WTC11 (cell line): ENCODE measurements at regions not wholly inside any gene's neighbourhood (a gene's known extent, or its start where the extent isn't known, plus 50 kb on each side); places are given as distances from the start of the nearest gene placed in this dataset.

Experiments used
- ATAC-seq: fragments of 200-7000 bp; cut with Tn5 transposase; 2 replicates; pipeline ENCODE4 v1.10.0; 2021; ENCODE audit warnings: mild to moderate bottlenecking, moderate library complexity
- CTCF ChIA-PET: fragments of 300-600 bp; sonication (Branson Sonifier 250); formaldehyde crosslinking; loops from one replicate; lab custom pipeline; 2021; ENCODE audit warnings: antibody characterized with exemption; lab: Charles Lee
- POLR2A ChIA-PET: fragments of 350-600 bp; sonication (Branson Sonifier 250); formaldehyde crosslinking; loops from one replicate; lab custom pipeline; 2021; ENCODE audit warnings: antibody characterized with exemption; lab: Charles Lee
- DNase-seq: peaks from one replicate; pipeline ENCODE4 v3.0.0; 2021; ENCODE audit warnings: low spot score
- H3K27ac Mint-ChIP-seq: 2 replicates; pipeline ENCODE4 v1.8.0; 2021; ENCODE audit warnings: mixed read lengths
- H3K27me3 Mint-ChIP-seq: 2 replicates; pipeline ENCODE4 v1.8.0; 2021; ENCODE audit warnings: low read depth, mild to moderate bottlenecking, moderate library complexity, mixed read lengths
- H3K36me3 Mint-ChIP-seq: 2 replicates; pipeline ENCODE4 v1.8.0; 2021; ENCODE audit warnings: mixed read lengths
- H3K4me1 Mint-ChIP-seq: 2 replicates; pipeline ENCODE4 v1.8.0; 2022; ENCODE audit warnings: mixed read lengths
- H3K4me3 Mint-ChIP-seq: 2 replicates; pipeline ENCODE4 v1.8.0; 2021; ENCODE audit warnings: mild to moderate bottlenecking, moderate library complexity, mixed read lengths
- H3K9me3 Mint-ChIP-seq: 2 replicates; pipeline ENCODE4 v1.8.0; 2021; ENCODE audit warnings: mixed read lengths
- ATF1 ChIP-seq: sonication (generic); formaldehyde crosslinking; IDR thresholded peaks from 2 replicates; pipeline ENCODE4 v1.8.1; 2023; ENCODE audit warnings: mild to moderate bottlenecking, moderate library complexity, missing genetic modification reagents
- ESRRA ChIP-seq: sonication (generic); formaldehyde crosslinking; IDR thresholded peaks from 2 replicates; pipeline ENCODE4 v1.8.1; 2022; ENCODE audit warnings: mild to moderate bottlenecking, missing genetic modification reagents, borderline replicate concordance
- HMGA2 ChIP-seq: fragments of 250-450 bp; sonication (Bioruptor Pico); IDR thresholded peaks from 2 replicates; pipeline ENCODE4 v1.4.0; 2021; ENCODE audit warnings: mild to moderate bottlenecking, moderate library complexity
- NR2C2 ChIP-seq: sonication (generic); formaldehyde crosslinking; IDR thresholded peaks from 2 replicates; pipeline ENCODE4 v1.8.0; 2022; ENCODE audit warnings: mild to moderate bottlenecking, missing genetic modification reagents
- OVOL2 ChIP-seq: fragments of 250-450 bp; sonication (Bioruptor Pico); IDR thresholded peaks from 2 replicates; pipeline ENCODE4 v1.9.0; 2021; ENCODE audit warnings: mild to moderate bottlenecking, borderline replicate concordance
- SMAD4 ChIP-seq: sonication (generic); formaldehyde crosslinking; IDR thresholded peaks from 2 replicates; pipeline ENCODE4 v1.8.0; 2022; ENCODE audit warnings: mild to moderate bottlenecking, missing genetic modification reagents
- ZNF121 ChIP-seq: sonication (generic); formaldehyde crosslinking; IDR thresholded peaks from 2 replicates; pipeline ENCODE4 v1.8.0; 2023; ENCODE audit warnings: missing genetic modification reagents
- ZNF219 ChIP-seq: sonication (generic); formaldehyde crosslinking; IDR thresholded peaks from 2 replicates; pipeline ENCODE4 v1.8.0; 2023; ENCODE audit warnings: missing genetic modification reagents, mild to moderate bottlenecking, borderline replicate concordance
- ZNF232 ChIP-seq: sonication (generic); formaldehyde crosslinking; IDR thresholded peaks from 2 replicates; pipeline ENCODE4 v1.8.0; 2022; ENCODE audit warnings: mild to moderate bottlenecking, missing genetic modification reagents
- ZNF416 ChIP-seq: fragments of 250-450 bp; sonication (Bioruptor Pico); IDR thresholded peaks from 2 replicates; pipeline ENCODE4 v1.9.0; 2021; ENCODE audit warnings: mild to moderate bottlenecking, inconsistent platforms
- TF ChIP-seq, protein P1 (sequence below): sonication (generic); formaldehyde crosslinking; IDR thresholded peaks from 2 replicates; pipeline ENCODE4 v1.8.0; 2022; ENCODE audit warnings: mild to moderate bottlenecking, missing genetic modification reagents
- TF ChIP-seq, protein P2 (sequence below): sonication (generic); formaldehyde crosslinking; IDR thresholded peaks from 2 replicates; pipeline ENCODE4 v1.8.1; 2023; ENCODE audit warnings: mild to moderate bottlenecking, missing genetic modification reagents
- TF ChIP-seq, protein P3 (sequence below): fragments of 250-450 bp; sonication (Bioruptor Pico); IDR thresholded peaks from 2 replicates; pipeline ENCODE4 v1.9.0; 2021; ENCODE audit warnings: mild to moderate bottlenecking, borderline replicate concordance
- TF ChIP-seq, protein P4 (sequence below): sonication (generic); formaldehyde crosslinking; IDR thresholded peaks from 2 replicates; pipeline ENCODE4 v1.8.0; 2022; ENCODE audit warnings: mild to moderate bottlenecking, missing genetic modification reagents
- TF ChIP-seq, protein P5 (sequence below): sonication (generic); formaldehyde crosslinking; IDR thresholded peaks from 2 replicates; pipeline ENCODE4 v1.8.0; 2023; ENCODE audit warnings: mild to moderate bottlenecking, missing genetic modification reagents
- TF ChIP-seq, protein P6 (sequence below): sonication (generic); formaldehyde crosslinking; IDR thresholded peaks from 2 replicates; pipeline ENCODE4 v1.8.1; 2022; ENCODE audit warnings: missing genetic modification reagents, borderline replicate concordance
- TF ChIP-seq, protein P7 (sequence below): sonication (generic); formaldehyde crosslinking; IDR thresholded peaks from 2 replicates; pipeline ENCODE4 v1.8.1; 2022; ENCODE audit warnings: low read depth, missing genetic modification reagents, borderline replicate concordance

DNA sequence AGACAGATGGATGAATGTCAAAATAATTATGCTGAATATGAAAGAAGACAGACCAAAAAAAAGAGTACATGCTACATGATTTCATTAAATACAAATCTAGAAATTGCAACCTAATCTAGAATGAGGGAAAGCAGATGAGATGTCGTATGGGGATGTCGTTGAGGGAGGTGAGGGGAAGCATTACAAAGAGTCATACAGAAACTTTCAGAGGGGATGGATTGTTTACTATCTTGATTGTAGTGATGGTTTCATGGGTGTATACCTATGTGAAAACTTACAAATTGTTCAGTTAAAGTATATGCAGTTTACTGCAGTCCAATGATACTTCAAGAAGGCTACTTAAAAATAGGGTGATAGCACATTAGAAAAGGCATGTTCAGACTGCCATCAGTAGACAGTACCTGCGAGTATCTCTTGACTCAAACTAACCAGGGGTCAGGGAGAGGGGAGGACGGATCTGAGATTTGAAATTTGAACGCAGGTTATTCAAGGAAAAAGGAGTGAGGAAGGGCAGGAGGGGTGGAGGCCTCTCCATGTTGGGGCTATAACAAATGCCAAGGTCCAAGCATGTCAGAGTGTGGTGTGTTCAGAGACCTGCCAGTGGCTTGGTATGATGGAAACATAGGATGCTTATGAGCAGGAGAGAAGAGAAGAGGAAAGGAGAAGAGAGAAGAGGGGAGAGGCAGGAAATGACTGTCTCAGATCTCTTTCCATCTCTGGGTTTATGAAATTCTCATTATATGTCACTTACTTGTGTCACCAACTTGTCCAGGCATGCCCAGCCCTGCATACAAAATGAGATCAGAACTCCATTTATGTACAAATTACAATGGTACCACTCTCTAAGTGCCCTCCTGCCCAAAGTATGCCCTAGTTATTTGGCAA, 257.3 kb upstream of the CXCR4 start (continued):
- TF ChIP-seq ZNF219 = no peak
- no peak for TF ChIP-seq ZNF121 (CRISPR knock-in tag)

- no peak for ATAC-seq
- DNase-seq = no peak
- CTCF ChIA-PET = no interaction called here
Observed at GRCh38 chr2:136373841-136374240, 255.9 kb upstream of the CXCR4 start.

More at GRCh38 chr2:136373841-136374240, 255.9 kb upstream of the CXCR4 start:
- TF ChIP-seq, protein P1, sequence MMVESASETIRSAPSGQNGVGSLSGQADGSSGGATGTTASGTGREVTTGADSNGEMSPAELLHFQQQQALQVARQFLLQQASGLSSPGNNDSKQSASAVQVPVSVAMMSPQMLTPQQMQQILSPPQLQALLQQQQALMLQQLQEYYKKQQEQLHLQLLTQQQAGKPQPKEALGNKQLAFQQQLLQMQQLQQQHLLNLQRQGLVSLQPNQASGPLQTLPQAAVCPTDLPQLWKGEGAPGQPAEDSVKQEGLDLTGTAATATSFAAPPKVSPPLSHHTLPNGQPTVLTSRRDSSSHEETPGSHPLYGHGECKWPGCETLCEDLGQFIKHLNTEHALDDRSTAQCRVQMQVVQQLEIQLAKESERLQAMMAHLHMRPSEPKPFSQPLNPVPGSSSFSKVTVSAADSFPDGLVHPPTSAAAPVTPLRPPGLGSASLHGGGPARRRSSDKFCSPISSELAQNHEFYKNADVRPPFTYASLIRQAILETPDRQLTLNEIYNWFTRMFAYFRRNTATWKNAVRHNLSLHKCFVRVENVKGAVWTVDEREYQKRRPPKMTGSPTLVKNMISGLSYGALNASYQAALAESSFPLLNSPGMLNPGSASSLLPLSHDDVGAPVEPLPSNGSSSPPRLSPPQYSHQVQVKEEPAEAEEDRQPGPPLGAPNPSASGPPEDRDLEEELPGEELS (CRISPR knock-in tag) = no peak
- TF ChIP-seq, protein P2, sequence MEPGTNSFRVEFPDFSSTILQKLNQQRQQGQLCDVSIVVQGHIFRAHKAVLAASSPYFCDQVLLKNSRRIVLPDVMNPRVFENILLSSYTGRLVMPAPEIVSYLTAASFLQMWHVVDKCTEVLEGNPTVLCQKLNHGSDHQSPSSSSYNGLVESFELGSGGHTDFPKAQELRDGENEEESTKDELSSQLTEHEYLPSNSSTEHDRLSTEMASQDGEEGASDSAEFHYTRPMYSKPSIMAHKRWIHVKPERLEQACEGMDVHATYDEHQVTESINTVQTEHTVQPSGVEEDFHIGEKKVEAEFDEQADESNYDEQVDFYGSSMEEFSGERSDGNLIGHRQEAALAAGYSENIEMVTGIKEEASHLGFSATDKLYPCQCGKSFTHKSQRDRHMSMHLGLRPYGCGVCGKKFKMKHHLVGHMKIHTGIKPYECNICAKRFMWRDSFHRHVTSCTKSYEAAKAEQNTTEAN (CRISPR knock-in tag) = no peak
- no peak for TF ChIP-seq SMAD4 (CRISPR knock-in tag)
- TF ChIP-seq, protein P3, sequence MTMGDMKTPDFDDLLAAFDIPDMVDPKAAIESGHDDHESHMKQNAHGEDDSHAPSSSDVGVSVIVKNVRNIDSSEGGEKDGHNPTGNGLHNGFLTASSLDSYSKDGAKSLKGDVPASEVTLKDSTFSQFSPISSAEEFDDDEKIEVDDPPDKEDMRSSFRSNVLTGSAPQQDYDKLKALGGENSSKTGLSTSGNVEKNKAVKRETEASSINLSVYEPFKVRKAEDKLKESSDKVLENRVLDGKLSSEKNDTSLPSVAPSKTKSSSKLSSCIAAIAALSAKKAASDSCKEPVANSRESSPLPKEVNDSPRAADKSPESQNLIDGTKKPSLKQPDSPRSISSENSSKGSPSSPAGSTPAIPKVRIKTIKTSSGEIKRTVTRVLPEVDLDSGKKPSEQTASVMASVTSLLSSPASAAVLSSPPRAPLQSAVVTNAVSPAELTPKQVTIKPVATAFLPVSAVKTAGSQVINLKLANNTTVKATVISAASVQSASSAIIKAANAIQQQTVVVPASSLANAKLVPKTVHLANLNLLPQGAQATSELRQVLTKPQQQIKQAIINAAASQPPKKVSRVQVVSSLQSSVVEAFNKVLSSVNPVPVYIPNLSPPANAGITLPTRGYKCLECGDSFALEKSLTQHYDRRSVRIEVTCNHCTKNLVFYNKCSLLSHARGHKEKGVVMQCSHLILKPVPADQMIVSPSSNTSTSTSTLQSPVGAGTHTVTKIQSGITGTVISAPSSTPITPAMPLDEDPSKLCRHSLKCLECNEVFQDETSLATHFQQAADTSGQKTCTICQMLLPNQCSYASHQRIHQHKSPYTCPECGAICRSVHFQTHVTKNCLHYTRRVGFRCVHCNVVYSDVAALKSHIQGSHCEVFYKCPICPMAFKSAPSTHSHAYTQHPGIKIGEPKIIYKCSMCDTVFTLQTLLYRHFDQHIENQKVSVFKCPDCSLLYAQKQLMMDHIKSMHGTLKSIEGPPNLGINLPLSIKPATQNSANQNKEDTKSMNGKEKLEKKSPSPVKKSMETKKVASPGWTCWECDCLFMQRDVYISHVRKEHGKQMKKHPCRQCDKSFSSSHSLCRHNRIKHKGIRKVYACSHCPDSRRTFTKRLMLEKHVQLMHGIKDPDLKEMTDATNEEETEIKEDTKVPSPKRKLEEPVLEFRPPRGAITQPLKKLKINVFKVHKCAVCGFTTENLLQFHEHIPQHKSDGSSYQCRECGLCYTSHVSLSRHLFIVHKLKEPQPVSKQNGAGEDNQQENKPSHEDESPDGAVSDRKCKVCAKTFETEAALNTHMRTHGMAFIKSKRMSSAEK (CRISPR knock-in tag) = no peak
- TF ChIP-seq, protein P4, sequence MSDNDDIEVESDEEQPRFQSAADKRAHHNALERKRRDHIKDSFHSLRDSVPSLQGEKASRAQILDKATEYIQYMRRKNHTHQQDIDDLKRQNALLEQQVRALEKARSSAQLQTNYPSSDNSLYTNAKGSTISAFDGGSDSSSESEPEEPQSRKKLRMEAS (CRISPR knock-in tag) = no peak
- TF ChIP-seq NR2C2 (CRISPR knock-in tag) = no peak
- TF ChIP-seq, protein P5, sequence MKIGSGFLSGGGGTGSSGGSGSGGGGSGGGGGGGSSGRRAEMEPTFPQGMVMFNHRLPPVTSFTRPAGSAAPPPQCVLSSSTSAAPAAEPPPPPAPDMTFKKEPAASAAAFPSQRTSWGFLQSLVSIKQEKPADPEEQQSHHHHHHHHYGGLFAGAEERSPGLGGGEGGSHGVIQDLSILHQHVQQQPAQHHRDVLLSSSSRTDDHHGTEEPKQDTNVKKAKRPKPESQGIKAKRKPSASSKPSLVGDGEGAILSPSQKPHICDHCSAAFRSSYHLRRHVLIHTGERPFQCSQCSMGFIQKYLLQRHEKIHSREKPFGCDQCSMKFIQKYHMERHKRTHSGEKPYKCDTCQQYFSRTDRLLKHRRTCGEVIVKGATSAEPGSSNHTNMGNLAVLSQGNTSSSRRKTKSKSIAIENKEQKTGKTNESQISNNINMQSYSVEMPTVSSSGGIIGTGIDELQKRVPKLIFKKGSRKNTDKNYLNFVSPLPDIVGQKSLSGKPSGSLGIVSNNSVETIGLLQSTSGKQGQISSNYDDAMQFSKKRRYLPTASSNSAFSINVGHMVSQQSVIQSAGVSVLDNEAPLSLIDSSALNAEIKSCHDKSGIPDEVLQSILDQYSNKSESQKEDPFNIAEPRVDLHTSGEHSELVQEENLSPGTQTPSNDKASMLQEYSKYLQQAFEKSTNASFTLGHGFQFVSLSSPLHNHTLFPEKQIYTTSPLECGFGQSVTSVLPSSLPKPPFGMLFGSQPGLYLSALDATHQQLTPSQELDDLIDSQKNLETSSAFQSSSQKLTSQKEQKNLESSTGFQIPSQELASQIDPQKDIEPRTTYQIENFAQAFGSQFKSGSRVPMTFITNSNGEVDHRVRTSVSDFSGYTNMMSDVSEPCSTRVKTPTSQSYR (CRISPR knock-in tag) = no peak
- TF ChIP-seq, protein P6, sequence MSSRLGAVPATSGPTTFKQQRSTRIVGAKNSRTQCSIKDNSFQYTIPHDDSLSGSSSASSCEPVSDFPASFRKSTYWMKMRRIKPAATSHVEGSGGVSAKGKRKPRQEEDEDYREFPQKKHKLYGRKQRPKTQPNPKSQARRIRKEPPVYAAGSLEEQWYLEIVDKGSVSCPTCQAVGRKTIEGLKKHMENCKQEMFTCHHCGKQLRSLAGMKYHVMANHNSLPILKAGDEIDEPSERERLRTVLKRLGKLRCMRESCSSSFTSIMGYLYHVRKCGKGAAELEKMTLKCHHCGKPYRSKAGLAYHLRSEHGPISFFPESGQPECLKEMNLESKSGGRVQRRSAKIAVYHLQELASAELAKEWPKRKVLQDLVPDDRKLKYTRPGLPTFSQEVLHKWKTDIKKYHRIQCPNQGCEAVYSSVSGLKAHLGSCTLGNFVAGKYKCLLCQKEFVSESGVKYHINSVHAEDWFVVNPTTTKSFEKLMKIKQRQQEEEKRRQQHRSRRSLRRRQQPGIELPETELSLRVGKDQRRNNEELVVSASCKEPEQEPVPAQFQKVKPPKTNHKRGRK (CRISPR knock-in tag) = no peak
- no peak for TF ChIP-seq ATF1 (CRISPR knock-in tag)
- TF ChIP-seq ESRRA = no peak
- no peak for TF ChIP-seq ZNF232 (CRISPR knock-in tag)
- no peak for TF ChIP-seq HMGA2 (CRISPR knock-in tag)
- no peak for TF ChIP-seq OVOL2 (CRISPR knock-in tag)
- TF ChIP-seq, protein P7, sequence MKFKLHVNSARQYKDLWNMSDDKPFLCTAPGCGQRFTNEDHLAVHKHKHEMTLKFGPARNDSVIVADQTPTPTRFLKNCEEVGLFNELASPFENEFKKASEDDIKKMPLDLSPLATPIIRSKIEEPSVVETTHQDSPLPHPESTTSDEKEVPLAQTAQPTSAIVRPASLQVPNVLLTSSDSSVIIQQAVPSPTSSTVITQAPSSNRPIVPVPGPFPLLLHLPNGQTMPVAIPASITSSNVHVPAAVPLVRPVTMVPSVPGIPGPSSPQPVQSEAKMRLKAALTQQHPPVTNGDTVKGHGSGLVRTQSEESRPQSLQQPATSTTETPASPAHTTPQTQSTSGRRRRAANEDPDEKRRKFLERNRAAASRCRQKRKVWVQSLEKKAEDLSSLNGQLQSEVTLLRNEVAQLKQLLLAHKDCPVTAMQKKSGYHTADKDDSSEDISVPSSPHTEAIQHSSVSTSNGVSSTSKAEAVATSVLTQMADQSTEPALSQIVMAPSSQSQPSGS (CRISPR knock-in tag) = no peak
- TF ChIP-seq ZNF416 (CRISPR knock-in tag) = no peak
- H3K4me1 Mint-ChIP-seq = 0 out of 2 replicates have a peak, but pooled peaks cover 5% of the 10 kb centered on the region
- no peak overlapping the region for H3K4me3 Mint-ChIP-seq
- H3K9me3 Mint-ChIP-seq = no peaks in the 10 kb centered on the region
- no peak overlapping the region for H3K27ac Mint-ChIP-seq
- POLR2A ChIA-PET = interaction anchor here (0.6 kb wide), 1 partner anchor 445 kb away, joined by 3 read pairs; no protein-coding TSS in a partner anchor
- H3K36me3 Mint-ChIP-seq = no peaks in the 10 kb centered on the region
- no peaks in the 10 kb centered on the region for H3K27me3 Mint-ChIP-seq
